ENCODE measurements at regions not wholly inside any gene's neighbourhood (a gene's known extent, or its start where the extent isn't known, plus 50 kb on each side); places are given as distances from the start of the nearest gene placed in this dataset.

DNA sequence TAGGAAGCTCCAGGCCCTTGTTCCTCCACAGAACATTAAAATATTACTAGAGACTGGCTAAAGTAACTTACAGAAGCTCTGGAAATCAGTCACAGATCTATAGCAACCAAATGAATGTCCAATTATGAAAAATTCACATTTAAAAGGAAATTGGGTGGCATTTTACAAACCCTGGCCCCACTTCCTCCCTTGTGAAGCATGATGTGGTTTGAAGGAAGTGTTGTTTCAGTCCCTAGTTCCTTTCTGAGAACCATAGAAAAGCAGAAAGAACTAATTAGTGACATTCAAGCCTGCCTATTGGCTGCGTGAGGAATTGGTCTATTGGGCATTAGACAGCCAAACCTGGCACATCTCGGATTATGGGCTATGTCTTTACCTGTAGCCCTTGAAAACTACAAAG is 649.7 kb upstream of the NEGR1 start:
- CTCF ChIA-PET = no interaction called here
- WGBS (ENCODE audit: insufficient coverage) = 89% methylated on average over 2 of the region's 2 CpGs
- Histone ChIP-seq H3K79me2 (ENCODE audit: control insufficient read depth, insufficient read depth, low read length) (no peaks in the 10 kb centered on the region), H3K4me3 (ENCODE audit: control extremely low read depth in 1 of 5, extremely low read depth in 1 of 5, insufficient read depth in 1 of 5, low read depth in 2 of 5, low read length in 4 of 5) (no peak overlapping the region), H3K9me3 (ENCODE audit: control extremely low read depth in 1 of 3, control insufficient read depth in 2 of 3, insufficient read depth in 1 of 3, low read length in 2 of 3) (no peaks in the 10 kb centered on the region), H3K27ac (ENCODE audit: low read length in 2 of 2) (no peak overlapping the region), H3K36me3 (replicated peaks in 1 of 2; ENCODE audit: control extremely low read depth in 1 of 2, control insufficient read depth in 1 of 2, extremely low read depth in 1 of 2, insufficient read depth in 2 of 2, low read length in 1 of 2) (no peaks in the 10 kb centered on the region), H4K20me1 (ENCODE audit: control insufficient read depth, insufficient read depth, low read length, poor library complexity, severe bottlenecking) (no peaks in the 10 kb centered on the region), H3K9ac (ENCODE audit: low read length) (no peak overlapping the region), H3K27me3 (replicated peaks in 1 of 4; ENCODE audit: control extremely low read depth in 1 of 4, control insufficient read depth in 3 of 4, insufficient read depth in 4 of 4, low read length in 3 of 4) (no peaks in the 10 kb centered on the region), H3K4me2 (replicated peaks; ENCODE audit: low read depth, low read length, poor library complexity, severe bottlenecking) (no peak overlapping the region), H3K4me1 (ENCODE audit: control insufficient read depth in 2 of 2, insufficient read depth in 2 of 2, low read length in 2 of 2) (no peaks in the 10 kb centered on the region), H2AFZ (ENCODE audit: insufficient read depth, low read depth, low read length, poor library complexity, severe bottlenecking) (no peak overlapping the region)
- DNase-seq = no peak
- H3K27me3 Mint-ChIP-seq = no peaks in the 10 kb centered on the region
- no peaks in the 10 kb centered on the region for H3K4me1 Mint-ChIP-seq
- no peaks in the 10 kb centered on the region for H3K9me3 Mint-ChIP-seq (ENCODE audit: insufficient read depth)
- TF ChIP-seq, protein P1, sequence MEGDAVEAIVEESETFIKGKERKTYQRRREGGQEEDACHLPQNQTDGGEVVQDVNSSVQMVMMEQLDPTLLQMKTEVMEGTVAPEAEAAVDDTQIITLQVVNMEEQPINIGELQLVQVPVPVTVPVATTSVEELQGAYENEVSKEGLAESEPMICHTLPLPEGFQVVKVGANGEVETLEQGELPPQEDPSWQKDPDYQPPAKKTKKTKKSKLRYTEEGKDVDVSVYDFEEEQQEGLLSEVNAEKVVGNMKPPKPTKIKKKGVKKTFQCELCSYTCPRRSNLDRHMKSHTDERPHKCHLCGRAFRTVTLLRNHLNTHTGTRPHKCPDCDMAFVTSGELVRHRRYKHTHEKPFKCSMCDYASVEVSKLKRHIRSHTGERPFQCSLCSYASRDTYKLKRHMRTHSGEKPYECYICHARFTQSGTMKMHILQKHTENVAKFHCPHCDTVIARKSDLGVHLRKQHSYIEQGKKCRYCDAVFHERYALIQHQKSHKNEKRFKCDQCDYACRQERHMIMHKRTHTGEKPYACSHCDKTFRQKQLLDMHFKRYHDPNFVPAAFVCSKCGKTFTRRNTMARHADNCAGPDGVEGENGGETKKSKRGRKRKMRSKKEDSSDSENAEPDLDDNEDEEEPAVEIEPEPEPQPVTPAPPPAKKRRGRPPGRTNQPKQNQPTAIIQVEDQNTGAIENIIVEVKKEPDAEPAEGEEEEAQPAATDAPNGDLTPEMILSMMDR (IDR thresholded peaks at IDR 0.05) = no peak
- no peak for TF ChIP-seq EZH2 (IDR thresholded peaks at IDR 0.05; ENCODE audit: borderline replicate concordance, insufficient read depth, low read depth, low read length, poor library complexity, severe bottlenecking)
- POLR2A ChIA-PET = no interaction called here
- H3K27ac Mint-ChIP-seq = no peak overlapping the region
- intact Hi-C loops (cut with micrococcal nuclease) = no loop called here
- no peak overlapping the region for H3K4me3 Mint-ChIP-seq
- ATAC-seq (ENCODE audit: low read depth) = no peak

- TF ChIP-seq, protein P1 (IDR thresholded peaks at IDR 0.05) = no peak
- no peak for TF ChIP-seq EZH2 (IDR thresholded peaks at IDR 0.05; ENCODE audit: borderline replicate concordance, insufficient read depth, low read depth, low read length, poor library complexity, severe bottlenecking)
- H3K36me3 ChIP-seq (replicated peaks in 1 of 2; ENCODE audit: control extremely low read depth in 1 of 2, control insufficient read depth in 1 of 2, extremely low read depth in 1 of 2, insufficient read depth in 2 of 2, low read length in 1 of 2) = no peaks in the 10 kb centered on the region
- H4K20me1 ChIP-seq (ENCODE audit: control insufficient read depth, insufficient read depth, low read length, poor library complexity, severe bottlenecking) = no peaks in the 10 kb centered on the region
- H3K4me3 Mint-ChIP-seq = no peak overlapping the region
- WGBS (ENCODE audit: insufficient coverage) = 88% methylated on average over 1 of the region's 3 CpGs
- ATAC-seq (ENCODE audit: low read depth) = no peak
- no peaks in the 10 kb centered on the region for H3K9me3 ChIP-seq (ENCODE audit: control extremely low read depth in 1 of 3, control insufficient read depth in 2 of 3, insufficient read depth in 1 of 3, low read length in 2 of 3)
- ChIA-PET POLR2A (no interaction called here), CTCF (no interaction called here)
- H3K27ac Mint-ChIP-seq = no peak overlapping the region
- H3K4me3 ChIP-seq (ENCODE audit: control extremely low read depth in 1 of 5, extremely low read depth in 1 of 5, insufficient read depth in 1 of 5, low read depth in 2 of 5, low read length in 4 of 5) = no peak overlapping the region
- H3K27ac ChIP-seq (ENCODE audit: low read length in 2 of 2) = no peak overlapping the region
- H3K4me1 ChIP-seq (ENCODE audit: control insufficient read depth in 2 of 2, insufficient read depth in 2 of 2, low read length in 2 of 2) = no peaks in the 10 kb centered on the region
- no peak for DNase-seq
- H3K9ac ChIP-seq (ENCODE audit: low read length) = no peak overlapping the region
- H3K4me2 ChIP-seq (replicated peaks; ENCODE audit: low read depth, low read length, poor library complexity, severe bottlenecking) = no peak overlapping the region
- H3K79me2 ChIP-seq (ENCODE audit: control insufficient read depth, insufficient read depth, low read length) = no peaks in the 10 kb centered on the region
- H3K27me3 Mint-ChIP-seq = no peaks in the 10 kb centered on the region
- no peak overlapping the region for H2AFZ ChIP-seq (ENCODE audit: insufficient read depth, low read depth, low read length, poor library complexity, severe bottlenecking)
- H3K4me1 Mint-ChIP-seq = no peaks in the 10 kb centered on the region
- intact Hi-C loops (cut with micrococcal nuclease) = no loop called here
- H3K27me3 ChIP-seq (replicated peaks in 1 of 4; ENCODE audit: control extremely low read depth in 1 of 4, control insufficient read depth in 3 of 4, insufficient read depth in 4 of 4, low read length in 3 of 4) = no peaks in the 10 kb centered on the region
- no peaks in the 10 kb centered on the region for H3K9me3 Mint-ChIP-seq (ENCODE audit: insufficient read depth)
Measured at GRCh38 chr1:72930528-72930927, 648.2 kb upstream of the NEGR1 start.

Data from B cell (primary cell).